ENCODE measurements at regions not wholly inside any gene's neighbourhood (a gene's known extent, or its start where the extent isn't known, plus 50 kb on each side); places are given as distances from the start of the nearest gene placed in this dataset.

DNA sequence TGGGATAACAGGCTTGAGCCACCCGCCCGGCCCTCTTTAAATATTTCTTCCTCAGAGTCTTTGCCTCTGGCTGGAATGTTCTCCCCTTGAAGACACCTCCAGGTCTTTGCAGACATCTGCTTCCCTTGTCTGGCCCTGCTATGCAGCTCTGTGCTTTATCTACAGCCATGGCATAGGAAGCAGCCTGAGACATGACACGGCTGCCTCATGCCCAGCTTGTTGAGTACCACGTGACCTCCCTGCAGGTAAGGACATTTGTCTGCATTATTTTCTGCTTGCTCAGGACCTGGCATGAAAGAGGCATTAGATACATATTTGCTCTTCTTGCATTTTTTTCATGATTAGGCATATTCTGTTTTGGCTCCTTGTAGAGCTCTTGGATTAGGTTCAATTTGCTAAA lies 113.8 kb upstream of the KLF6 start:
- Histone ChIP-seq H3K36me3 (replicated peaks; ENCODE audit: insufficient read depth, low read depth) (no peaks in the 10 kb centered on the region), H2AFZ (no peak overlapping the region), H4K20me1 (ENCODE audit: insufficient read depth, poor library complexity, severe bottlenecking) (no peaks in the 10 kb centered on the region), H3K27me3 (no peaks in the 10 kb centered on the region), H3K4me3 (no peak overlapping the region), H3K4me1 (ENCODE audit: insufficient read depth) (peaks cover 18% of the 10 kb centered on the region), H3K9me3 (ENCODE audit: low read depth) (no peaks in the 10 kb centered on the region), H3K27ac (no peak overlapping the region), H3K4me2 (no peak overlapping the region), H3K9me2 (replicated peaks; ENCODE audit: insufficient read depth) (no peaks in the 10 kb centered on the region), H3K79me2 (no peaks in the 10 kb centered on the region)
- no peak for DNase-seq (ENCODE audit: low spot score)
- WGBS (ENCODE audit: low lambda C conversion rate, missing lambda C conversion rate), result 65% methylated on average over 4 of the region's 4 CpGs
- TF ChIP-seq EZH2 (IDR thresholded peaks at IDR 0.05; ENCODE audit: borderline replicate concordance) (no peak), EZH2phosphoT487 (IDR thresholded peaks at IDR 0.05; ENCODE audit: low read depth, severe bottlenecking, unreplicated experiment) (no peak)
- TF ChIP-seq, protein P1, sequence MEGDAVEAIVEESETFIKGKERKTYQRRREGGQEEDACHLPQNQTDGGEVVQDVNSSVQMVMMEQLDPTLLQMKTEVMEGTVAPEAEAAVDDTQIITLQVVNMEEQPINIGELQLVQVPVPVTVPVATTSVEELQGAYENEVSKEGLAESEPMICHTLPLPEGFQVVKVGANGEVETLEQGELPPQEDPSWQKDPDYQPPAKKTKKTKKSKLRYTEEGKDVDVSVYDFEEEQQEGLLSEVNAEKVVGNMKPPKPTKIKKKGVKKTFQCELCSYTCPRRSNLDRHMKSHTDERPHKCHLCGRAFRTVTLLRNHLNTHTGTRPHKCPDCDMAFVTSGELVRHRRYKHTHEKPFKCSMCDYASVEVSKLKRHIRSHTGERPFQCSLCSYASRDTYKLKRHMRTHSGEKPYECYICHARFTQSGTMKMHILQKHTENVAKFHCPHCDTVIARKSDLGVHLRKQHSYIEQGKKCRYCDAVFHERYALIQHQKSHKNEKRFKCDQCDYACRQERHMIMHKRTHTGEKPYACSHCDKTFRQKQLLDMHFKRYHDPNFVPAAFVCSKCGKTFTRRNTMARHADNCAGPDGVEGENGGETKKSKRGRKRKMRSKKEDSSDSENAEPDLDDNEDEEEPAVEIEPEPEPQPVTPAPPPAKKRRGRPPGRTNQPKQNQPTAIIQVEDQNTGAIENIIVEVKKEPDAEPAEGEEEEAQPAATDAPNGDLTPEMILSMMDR (IDR thresholded peaks at IDR 0.05; ENCODE audit: poor library complexity), result no peak

GRCh38 chr10:3897156-3897555 lies 112.1 kb upstream of the KLF6 start:
- no peak for DNase-seq (ENCODE audit: low spot score)
- H2AFZ ChIP-seq, result no peak overlapping the region
- H3K9me3 ChIP-seq (ENCODE audit: low read depth), result no peaks in the 10 kb centered on the region
- H3K27ac ChIP-seq, result no peak overlapping the region
- TF ChIP-seq EZH2 (IDR thresholded peaks at IDR 0.05; ENCODE audit: borderline replicate concordance), result no peak
- TF ChIP-seq, protein P1 (IDR thresholded peaks at IDR 0.05; ENCODE audit: poor library complexity), result no peak
- TF ChIP-seq EZH2phosphoT487 (IDR thresholded peaks at IDR 0.05; ENCODE audit: low read depth, severe bottlenecking, unreplicated experiment), result no peak
- no peaks in the 10 kb centered on the region for H3K79me2 ChIP-seq
- peaks cover 8% of the 10 kb centered on the region for H3K4me1 ChIP-seq (ENCODE audit: insufficient read depth)
- H3K4me3 ChIP-seq, result no peak overlapping the region
- no peak overlapping the region for H3K4me2 ChIP-seq
- H3K27me3 ChIP-seq, result no peaks in the 10 kb centered on the region
- H3K9me2 ChIP-seq (replicated peaks; ENCODE audit: insufficient read depth), result no peaks in the 10 kb centered on the region
- H3K36me3 ChIP-seq (replicated peaks; ENCODE audit: insufficient read depth, low read depth), result no peaks in the 10 kb centered on the region
- 81% methylated on average over 6 of the region's 6 CpGs for WGBS (ENCODE audit: low lambda C conversion rate, missing lambda C conversion rate)
- no peaks in the 10 kb centered on the region for H4K20me1 ChIP-seq (ENCODE audit: insufficient read depth, poor library complexity, severe bottlenecking)

GRCh38 chr10:3896161-3896560 lies 111.2 kb upstream of the KLF6 start:
- no peak overlapping the region for H2AFZ ChIP-seq
- H3K27ac ChIP-seq, result no peak overlapping the region
- H3K4me3 ChIP-seq, result no peak overlapping the region
- no peaks in the 10 kb centered on the region for H3K9me2 ChIP-seq (replicated peaks; ENCODE audit: insufficient read depth)
- H3K36me3 ChIP-seq (replicated peaks; ENCODE audit: insufficient read depth, low read depth), result no peaks in the 10 kb centered on the region
- TF ChIP-seq EZH2phosphoT487 (IDR thresholded peaks at IDR 0.05; ENCODE audit: low read depth, severe bottlenecking, unreplicated experiment) (no peak), EZH2 (IDR thresholded peaks at IDR 0.05; ENCODE audit: borderline replicate concordance) (no peak)
- TF ChIP-seq, protein P1 (IDR thresholded peaks at IDR 0.05; ENCODE audit: poor library complexity), result no peak
- no peaks in the 10 kb centered on the region for H3K27me3 ChIP-seq
- 91% methylated on average over 8 of the region's 8 CpGs for WGBS (ENCODE audit: low lambda C conversion rate, missing lambda C conversion rate)
- H3K79me2 ChIP-seq, result no peaks in the 10 kb centered on the region
- no peak overlapping the region for H3K4me2 ChIP-seq
- H4K20me1 ChIP-seq (ENCODE audit: insufficient read depth, poor library complexity, severe bottlenecking), result no peaks in the 10 kb centered on the region
- H3K4me1 ChIP-seq (ENCODE audit: insufficient read depth), result peaks cover 5% of the 10 kb centered on the region
- H3K9me3 ChIP-seq (ENCODE audit: low read depth), result no peaks in the 10 kb centered on the region
- DNase-seq (ENCODE audit: low spot score), result no peak
